ENCODE measurements at regions not wholly inside any gene's neighbourhood (a gene's known extent, or its start where the extent isn't known, plus 50 kb on each side); places are given as distances from the start of the nearest gene placed in this dataset.
"Not testable (repeated sequence)": the region's sequence is repeated elsewhere in the genome, so short reads cannot be mapped to it uniquely, and the experiment has no call there.

DNA sequence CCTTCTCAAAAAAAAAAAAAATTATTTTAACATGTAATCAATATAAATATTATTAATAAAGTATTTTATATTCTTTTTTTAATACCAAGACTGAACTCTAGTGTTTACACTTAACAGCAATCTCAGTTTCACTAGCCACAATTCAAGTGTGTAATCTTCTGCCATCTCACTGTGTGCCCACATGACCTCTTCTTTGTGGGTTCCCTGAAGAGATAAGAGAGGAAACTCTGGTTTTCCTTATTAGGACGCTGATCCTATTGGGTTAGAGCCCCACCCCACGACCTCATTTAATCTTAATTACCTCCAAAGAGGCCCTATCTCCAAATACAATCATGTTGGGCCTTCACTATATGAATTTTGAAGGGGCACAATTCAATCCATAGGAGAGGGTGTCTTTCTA lies 177.6 kb downstream of the STK31 start:
- intact Hi-C loops (cut with DNase I) = no loop called here
- no peak for DNase-seq

DNA sequence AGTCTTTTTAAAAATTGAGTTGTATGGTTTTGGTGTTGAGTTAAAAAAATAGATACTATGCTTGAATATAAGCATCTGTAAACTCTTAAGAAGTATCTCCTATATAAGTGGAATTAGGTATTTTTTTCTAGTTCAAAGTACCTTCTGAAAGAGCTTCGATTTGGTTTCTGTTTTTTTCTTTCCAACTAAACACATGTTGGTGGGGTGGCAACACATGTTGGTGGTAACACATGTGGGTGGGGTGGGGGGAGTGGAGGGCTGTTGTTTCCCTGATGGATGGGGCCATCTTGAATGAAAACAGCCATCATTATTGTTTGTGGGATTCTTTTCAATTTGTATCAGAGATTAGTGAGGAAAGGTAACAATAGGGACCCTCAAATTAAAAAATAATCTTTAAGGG lies 178.9 kb downstream of the STK31 start:
- intact Hi-C loops (cut with DNase I) = no loop called here
- no peak for DNase-seq

DNA sequence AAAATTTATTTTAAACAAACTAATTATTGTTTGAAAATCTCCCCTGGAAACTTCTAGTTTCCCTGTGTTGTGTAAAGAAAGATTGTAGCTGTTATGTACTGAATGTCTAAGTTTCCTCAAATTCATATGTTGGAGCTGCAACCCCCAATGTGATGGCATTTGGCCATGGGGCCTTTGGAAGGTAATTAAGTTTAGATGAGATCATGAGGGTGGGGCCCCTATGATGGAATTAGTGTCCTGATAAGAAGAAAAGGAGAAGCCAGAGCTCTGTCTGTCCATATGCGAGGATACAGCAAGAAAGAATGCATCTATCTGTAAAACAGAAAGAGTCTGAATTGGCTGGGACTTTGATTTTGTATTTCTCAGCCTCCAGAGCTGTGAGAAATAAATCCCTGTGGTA lies 179.5 kb downstream of the STK31 start:
- intact Hi-C loops (cut with DNase I) = no loop called here
- no peak for DNase-seq

DNA sequence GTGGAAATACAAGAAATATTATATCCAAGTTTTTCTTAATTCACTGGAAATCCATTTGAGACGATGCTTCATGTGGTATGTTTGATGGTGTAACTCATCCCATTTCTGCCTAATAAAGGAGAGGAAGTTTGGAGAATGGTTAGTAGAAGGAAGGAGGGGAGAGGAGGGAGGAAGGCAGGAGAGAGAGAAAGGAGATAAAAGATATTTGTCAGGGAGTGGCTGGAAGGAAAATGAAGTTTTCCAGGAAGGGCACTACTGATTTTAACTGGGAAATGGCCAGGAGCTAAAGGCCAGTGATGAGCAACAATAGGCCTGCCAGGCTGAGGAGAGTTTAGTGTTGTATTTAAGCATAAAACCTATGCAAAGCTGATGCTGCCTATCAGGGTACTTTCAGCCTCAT lies 182.0 kb downstream of the STK31 start:
- DNase-seq = no peak
- intact Hi-C loops (cut with DNase I) = no loop called here

DNA sequence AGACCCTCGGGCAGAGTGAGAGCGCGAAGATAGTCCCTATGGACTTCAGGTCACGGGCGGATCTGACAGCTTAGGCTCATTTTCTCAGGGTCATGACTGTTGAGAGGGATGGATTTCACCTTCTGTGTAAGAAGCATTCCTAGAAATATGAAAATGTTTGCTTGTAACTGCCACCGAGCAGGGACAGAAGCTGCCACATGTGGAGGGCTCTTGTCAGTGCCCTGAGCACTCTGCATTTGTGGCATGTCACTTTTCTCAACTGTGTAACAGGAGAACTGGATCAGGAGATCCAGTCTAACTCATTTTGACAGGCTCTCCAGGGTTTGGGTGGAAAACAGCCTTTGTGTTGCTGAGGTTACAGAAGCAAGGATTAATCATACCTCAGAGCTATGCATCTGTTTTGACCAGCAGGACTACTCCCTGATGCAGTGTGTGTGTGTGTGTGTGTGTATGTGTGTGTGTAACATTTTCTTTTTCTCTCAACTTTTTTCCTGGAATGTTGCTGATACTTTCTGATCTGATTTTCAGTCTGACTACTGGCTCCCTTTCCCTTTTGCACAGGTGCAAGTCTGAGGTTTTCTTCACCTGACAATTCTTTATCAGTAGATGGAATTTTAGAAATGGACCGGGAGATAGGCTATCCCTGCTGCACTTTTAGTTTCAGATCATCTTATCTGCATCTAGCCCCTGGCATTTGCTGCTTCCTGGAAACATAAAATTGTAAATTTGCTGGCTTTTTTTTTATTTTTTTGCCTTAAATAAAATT lies 183.3 kb downstream of the STK31 start:
- intact Hi-C loops (cut with DNase I) = no loop called here

DNA sequence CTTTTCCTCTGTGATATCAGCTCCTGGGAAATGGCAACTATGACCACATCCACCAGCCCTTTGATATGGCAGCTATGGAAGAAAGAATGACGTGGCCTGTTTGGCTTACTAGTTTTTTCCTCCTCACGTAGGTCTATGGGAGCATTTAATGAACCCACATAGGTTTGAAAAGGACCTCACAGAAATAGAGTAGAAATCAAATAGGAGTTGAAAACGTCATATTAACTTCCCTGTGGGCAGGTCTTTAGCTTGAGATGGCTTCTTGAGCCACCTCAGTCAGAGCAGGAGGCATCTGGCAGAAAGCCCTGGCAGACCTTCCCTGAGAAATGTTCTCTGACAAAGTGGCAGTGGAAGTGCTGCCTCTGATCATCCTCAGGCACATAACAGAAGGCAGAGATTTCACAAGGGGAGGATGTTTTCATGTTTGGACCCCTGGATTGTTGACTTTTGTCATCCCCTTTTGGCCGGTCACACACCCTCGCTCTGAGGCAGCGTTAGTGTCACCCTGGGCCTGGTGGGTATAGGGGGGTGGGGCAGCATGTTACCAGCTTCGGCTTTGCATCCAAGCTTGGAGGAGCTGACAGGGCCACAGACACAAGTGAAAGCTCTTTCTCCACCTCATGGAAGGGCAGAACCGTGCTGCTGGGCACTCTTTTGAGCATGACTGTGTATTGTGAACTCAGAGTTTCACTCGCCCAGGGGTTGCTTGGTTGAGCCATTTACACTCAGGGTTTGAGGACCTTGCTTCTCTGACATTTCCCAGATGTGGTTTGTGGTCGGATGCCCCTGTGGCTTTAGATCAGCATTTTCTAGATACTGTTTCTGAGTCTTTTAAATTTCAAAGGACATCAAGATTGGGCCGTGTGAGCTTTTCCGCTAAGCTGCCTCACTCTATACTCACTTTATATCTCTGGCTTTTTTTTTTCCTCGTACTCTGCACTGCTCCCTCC lies 184.2 kb downstream of the STK31 start:
- intact Hi-C loops (cut with DNase I) = no loop called here
- no peak for DNase-seq

More for the DNA sequence above, 183.3 kb downstream of the STK31 start:
- DNase-seq = no peak

DNA sequence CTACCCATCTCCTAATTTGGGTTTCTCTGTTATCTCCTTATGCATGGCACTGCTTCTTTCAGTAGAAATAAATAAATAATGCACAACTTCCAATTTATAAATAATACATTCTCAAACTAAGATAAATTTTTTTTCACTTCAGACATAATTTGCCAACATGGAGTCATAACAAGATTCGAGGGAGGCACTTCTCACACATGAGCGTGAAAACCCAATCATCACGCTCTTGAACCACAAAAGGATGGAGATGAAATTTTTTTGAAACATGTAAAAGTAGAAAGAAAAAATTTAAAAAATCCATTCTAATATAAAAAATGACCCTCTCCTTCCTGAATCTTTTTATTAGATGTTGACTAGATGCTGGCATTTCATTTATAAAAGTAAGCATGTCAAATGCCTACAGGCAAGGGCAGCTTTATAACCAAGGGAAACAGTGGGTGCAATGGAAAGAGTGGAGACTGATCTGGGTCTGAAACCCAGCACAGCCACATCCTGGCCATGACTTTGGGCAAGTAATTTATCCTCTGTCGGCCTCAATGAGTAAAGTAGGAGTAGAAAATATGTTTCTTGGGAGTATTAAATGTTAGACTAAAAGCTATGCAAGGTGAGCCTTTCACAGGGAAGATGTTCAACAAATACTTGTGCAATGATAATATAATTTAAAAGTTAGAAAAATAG lies 185.0 kb downstream of the STK31 start:
- intact Hi-C loops (cut with DNase I) = no loop called here
- DNase-seq = no peak

DNA sequence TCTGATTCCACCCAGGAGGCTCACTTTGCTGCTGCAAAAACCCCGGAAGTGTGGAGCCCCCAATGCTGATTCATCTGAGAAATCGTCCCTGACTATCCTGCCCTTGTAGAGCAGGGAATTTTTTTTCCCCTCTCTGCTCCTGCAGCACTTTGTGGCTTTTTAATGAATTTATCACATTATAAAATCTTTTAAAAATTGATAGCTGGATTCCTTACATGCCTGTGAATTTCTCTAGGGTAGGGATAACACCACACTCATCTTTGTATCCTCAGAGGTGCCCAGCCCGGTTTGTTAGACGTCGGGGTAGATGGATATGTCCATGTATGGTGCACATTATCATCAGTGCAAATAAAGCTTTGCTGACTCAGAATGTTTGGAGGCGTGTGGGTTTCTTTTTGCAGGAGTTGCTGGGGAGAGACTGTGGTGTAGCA lies 185.7 kb downstream of the STK31 start:
- intact Hi-C loops (cut with DNase I) = no loop called here
- no peak for DNase-seq

DNA sequence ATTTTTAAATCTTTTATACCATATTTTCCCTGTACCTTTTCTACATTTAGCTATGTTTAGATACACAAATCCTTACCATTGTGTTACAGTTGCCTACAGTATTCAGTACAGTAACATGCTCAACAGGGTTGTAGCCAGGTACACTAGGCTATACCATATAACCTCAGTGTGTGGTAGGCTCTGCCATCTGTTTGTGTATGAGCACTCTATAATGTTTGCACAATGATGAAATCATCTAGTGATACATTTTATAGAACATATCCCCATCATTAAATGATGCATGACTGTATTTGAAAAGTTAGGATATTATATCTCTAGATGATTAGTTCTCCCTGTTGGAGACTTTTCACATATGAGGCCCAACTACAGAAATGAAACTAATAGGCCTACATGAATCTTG lies 188.6 kb downstream of the STK31 start:
- intact Hi-C loops (cut with DNase I) = no loop called here

DNA sequence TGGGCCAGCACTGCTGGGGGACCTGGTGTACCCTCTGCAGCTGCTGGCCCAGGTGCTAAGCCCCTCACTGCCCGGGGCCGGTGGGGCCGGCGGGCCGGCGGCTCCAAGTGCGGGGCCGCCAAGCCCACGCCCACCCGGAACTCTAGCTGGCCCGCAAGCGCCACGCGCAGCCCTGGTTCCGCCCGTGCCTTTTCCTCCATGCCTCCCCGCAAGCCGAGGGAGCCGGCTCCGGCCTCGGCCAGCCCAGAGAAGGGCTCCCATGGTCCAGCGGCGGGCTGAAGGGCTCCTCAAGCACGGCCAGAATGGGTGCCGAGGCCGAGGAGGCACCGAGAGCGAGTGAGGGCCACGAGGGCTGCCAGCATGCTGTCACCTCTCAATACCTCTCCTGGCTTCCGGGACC lies 194.9 kb downstream of the STK31 start:
- DNase-seq; intact Hi-C loops (cut with DNase I): not testable (repeated sequence)

More for the DNA sequence above, 188.6 kb downstream of the STK31 start:
- DNase-seq = no peak

DNA sequence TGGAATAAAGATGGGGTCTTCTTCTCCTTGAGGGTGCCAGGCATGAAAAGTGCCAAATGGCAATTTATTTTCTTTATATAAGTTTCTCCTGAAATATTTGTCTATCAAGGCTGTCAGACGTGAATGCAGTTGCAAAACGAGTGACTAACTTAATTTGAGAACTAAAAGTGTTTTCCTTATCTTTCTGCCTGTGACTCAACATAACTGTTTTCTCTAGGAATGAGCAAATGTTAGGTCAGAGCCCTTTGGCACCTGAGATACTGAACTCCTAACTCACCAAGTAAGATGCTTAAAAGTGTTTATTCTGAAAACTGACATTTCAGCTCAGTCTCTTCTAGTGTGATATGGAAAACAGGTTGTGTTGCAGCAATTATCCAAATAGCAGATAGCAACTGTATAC lies 197.0 kb downstream of the STK31 start:
- DNase-seq = no peak
- intact Hi-C loops (cut with DNase I) = no loop called here

DNA sequence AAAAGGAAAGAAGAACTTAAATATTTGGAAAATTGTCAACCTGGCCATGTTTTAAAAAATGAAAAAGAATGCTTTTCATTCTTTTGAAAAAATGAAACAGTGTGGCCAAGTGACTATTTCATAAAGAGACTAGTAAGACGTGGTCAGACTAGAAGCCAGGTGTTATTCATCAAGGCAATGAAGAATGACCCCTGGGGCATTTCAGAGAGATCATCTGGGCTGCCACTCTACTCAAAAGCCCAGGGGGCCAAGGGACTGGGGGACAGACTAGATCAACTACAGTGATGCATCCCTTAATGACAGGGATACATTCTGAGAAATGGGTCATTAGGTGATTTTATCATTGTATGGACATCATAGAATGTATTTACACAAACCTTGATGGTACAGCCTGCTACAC lies 199.4 kb downstream of the STK31 start:
- intact Hi-C loops (cut with DNase I) = no loop called here

DNA sequence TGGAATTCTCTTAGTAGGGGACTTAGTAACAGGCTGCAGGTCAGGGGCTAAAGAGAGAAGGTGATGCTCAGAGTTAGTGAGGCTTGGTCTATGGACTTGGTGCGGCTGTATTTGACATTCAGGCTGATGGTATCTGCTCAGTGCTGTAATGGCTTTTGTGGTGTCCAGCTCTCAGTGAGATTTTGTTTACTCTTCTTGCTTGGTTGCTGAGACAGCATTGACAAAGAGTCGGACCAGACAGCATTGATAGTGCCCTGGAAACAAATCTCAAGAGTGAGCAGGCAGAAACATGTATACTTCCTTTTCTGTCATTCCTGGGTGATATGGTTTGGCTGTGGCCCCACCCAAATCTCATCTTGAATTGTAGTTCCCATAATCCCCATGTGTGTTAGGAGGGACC lies 202.0 kb downstream of the STK31 start:
- DNase-seq = no peak
- intact Hi-C loops (cut with DNase I) = no loop called here

More for the DNA sequence above, 199.4 kb downstream of the STK31 start:
- DNase-seq = no peak

DNA sequence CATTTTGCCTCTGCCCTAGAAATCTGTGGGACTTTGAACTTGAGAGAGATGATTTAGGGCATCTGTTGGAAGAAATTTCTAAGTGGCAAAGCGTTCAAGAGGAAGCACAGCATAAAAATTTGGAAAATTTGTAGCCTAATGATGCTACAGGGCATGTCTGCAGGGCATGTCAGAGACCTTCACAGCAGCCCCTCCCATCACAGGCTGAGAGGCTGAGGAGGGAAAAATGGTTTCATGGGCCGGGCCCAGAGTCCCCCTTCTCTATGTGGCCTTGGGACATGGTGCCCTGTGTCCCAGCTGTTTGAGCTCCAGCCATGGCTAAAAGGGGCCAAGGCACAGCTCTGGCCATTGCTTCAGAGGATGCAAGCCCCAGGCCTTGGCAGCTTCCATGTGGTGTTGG lies 203.0 kb downstream of the STK31 start:
- no peak for DNase-seq
- intact Hi-C loops (cut with DNase I) = no loop called here

DNA sequence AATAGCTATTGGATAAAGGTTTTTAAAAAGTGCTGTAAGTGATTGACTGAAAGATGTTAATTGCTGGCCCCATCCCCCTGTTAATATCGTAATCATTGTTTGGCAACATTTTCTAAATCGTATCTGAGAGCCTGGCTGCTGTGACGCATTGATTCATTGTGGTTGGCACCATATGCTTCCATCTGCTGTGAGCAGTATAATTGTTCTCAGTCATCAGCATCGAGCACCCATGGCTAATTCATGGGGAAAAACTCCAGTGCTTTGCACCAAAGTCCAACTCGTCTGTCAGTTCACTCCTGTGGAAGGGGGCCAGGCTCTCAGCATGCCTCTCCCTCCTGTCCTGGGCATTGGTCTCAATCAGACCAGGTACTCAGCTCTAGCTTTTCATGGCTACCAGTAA lies 205.2 kb downstream of the STK31 start:
- intact Hi-C loops (cut with DNase I) = no loop called here
- DNase-seq = no peak

DNA sequence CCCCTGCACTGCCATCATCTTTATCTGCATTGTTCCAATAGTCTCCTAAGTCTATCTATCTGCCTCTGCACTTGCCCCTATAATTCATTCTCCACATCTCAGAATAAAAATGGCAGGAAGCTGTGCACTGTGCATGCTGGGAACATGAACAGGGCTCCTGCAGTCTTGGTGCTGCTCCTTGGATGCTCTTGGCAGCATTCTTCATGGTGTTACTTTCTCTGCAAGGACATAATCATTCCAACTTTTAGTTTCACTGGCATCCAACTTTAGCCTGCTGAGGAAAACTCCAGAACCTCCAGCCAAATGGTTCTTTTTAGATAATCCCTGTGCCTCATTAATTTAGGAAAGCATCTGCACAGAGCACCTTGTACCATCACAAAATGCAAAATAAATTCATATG lies 208.3 kb downstream of the STK31 start:
- intact Hi-C loops (cut with DNase I) = no loop called here
- DNase-seq = no peak

DNA sequence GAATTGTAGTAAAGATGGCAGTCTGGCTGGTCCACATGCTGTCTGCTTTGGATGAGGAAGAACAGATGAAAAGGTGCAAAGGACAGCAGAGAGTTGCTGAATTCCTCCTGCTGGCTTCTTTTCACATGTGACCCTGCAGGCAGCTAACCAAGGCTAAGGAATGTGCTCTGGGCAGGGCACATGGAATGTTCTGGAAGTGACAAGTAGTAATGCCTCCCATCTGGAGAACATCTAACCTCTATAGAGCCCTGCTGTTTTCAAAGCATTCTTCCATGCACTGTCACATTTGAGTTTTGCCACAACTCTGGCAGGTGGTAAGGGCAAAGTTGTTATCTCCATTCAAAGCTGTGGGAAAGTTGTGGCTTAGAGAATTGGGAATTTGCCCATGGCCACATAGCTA lies 208.8 kb downstream of the STK31 start:
- DNase-seq = no peak
- intact Hi-C loops (cut with DNase I) = no loop called here

DNA sequence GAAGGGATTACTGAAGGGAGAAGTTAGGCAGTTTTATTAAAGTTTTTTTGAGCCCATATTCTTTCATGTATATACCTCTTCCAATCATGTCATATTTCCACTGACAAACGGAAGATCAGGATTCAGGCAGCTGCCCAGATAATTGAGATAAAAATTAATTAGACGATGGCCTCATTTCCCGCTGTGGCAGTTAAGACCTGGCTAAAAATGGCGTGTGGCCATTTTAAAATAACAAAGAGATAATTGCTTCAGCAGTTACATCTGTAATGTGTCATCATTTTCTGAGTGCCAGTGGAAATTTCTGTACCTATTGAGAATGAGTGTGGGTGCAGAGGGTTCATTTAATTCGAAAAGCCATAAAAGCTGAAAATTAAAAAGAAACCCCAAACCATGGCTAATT lies 215.1 kb downstream of the STK31 start:
- DNase-seq = no peak
- intact Hi-C loops (cut with DNase I) = no loop called here

DNA sequence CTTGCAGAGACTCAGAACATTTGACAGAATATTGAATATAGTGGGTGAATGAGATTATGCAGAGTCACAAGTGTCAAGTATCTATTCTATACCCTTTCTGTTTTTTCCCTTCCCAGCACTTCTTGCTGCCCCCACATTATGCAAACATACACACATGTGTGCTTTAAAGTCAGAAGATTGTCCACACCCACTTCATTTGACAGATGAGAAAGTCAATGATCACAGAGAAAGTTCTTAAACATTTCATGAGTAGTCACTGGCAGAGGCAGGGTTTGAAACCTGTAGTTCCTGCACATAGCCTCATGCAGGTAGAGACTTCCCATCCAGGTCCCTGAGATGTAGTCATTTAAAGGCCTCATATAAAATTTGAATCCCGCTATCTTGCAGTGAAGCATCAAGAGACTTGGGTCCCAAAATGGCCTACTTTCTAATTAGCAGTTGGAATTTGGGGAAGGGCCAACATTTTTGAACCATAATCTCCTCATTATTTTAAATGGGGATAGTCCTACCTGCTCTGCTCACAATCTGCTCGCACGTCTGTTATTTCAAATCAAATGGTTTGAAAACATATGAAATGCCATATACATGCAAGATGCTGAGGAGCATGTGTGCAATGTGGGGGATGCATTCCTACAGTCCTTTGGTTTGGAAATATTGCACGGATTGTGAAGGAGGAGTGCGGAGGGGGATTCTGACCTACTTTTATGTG lies 217.8 kb downstream of the STK31 start:
- intact Hi-C loops (cut with DNase I) = no loop called here
- DNase-seq = no peak

DNA sequence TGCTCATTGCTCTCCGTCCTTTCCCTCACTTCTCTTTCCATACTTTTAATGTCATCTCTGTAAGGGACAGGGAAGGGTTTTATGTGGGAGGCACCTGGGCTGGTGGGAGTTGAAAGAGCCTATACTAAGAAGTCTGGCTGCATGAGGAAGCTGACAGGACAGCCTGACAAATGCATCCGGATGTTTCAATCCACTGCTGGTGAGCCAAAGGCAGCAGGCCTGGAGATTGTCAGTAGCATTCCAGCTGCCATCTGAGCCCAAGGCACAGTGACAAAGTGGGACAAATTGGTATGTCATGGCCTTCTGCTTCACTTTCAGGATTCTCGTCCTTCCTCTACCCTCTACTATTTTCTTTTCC lies 218.4 kb downstream of the STK31 start:
- intact Hi-C loops (cut with DNase I) = no loop called here
- peak in 1 of 10 donors; percentile 54 for DNase-seq

DNA sequence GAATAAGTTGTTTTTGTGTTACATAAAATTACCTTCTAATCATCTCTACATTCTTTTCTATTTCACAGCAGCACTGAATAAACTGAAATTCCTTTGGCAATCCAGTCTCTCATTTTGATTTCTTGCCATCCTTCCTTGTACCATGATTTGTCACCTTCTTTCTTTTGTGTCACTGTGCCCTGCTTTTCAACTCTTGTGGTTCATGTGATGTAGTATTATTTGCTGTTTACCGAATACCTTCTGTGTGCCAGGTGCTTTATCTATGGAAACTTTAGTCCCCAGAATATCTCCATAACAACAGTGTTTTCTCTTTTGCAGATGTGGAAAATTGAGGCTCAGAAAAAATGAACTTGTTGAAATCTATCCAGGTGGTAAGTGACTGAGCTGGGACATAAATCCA lies 220.3 kb downstream of the STK31 start:
- intact Hi-C loops (cut with DNase I) = no loop called here
- DNase-seq = no peak
